PC-9 (cell line): ENCODE measurements at regions not wholly inside any gene's neighbourhood (a gene's known extent, or its start where the extent isn't known, plus 50 kb on each side); places are given as distances from the start of the nearest gene placed in this dataset.

Experiments used
- EZH2 ChIP-seq: fragments of 200-600 bp; sonication (generic); IDR thresholded peaks from 2 replicates; pipeline ENCODE4 v1.8.0; 2017; ENCODE audit warnings: antibody characterized with exemption, low read depth
- TF ChIP-seq, protein P1 (sequence below): fragments of 200-600 bp; sonication (generic); conservative IDR thresholded peaks from 2 replicates; pipeline ENCODE4 v1.6.1; 2017; ENCODE audit warnings: mixed run types, antibody characterized with exemption, mild to moderate bottlenecking, moderate library complexity

DNA sequence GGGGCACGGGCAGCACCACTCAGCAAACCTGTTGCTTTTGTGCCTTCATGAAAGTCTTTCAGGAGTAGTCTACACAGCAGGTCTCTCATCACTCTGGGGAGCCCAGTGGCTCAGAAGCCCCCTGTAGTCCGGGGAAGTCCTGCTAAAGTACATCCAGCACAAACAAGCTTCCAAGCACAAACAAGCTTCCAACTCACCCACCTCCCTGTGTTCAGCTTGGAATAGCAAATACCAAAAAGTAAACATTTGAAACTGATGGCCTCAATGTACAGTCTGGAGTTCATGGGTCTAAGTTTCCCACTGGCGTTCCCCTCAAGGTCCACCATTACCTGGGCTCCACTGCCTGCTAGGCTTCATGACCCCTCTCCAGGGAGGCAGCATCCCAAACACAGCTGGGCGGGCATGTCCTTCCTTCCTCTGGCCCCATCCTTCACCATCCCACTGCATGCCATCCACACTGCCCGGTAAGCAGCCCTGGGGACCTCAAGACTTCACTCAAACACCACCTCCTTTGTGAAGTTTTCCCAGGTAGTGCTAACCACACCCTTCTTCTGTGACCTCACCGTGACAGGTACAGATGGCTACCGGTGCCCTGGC, 62.8 kb upstream of the SIAH1 start:
- TF ChIP-seq, protein P1, sequence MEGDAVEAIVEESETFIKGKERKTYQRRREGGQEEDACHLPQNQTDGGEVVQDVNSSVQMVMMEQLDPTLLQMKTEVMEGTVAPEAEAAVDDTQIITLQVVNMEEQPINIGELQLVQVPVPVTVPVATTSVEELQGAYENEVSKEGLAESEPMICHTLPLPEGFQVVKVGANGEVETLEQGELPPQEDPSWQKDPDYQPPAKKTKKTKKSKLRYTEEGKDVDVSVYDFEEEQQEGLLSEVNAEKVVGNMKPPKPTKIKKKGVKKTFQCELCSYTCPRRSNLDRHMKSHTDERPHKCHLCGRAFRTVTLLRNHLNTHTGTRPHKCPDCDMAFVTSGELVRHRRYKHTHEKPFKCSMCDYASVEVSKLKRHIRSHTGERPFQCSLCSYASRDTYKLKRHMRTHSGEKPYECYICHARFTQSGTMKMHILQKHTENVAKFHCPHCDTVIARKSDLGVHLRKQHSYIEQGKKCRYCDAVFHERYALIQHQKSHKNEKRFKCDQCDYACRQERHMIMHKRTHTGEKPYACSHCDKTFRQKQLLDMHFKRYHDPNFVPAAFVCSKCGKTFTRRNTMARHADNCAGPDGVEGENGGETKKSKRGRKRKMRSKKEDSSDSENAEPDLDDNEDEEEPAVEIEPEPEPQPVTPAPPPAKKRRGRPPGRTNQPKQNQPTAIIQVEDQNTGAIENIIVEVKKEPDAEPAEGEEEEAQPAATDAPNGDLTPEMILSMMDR: no peak
- TF ChIP-seq EZH2: no peak
